GM12865 (cell line): ENCODE measurements at regions not wholly inside any gene's neighbourhood (a gene's known extent, or its start where the extent isn't known, plus 50 kb on each side); places are given as distances from the start of the nearest gene placed in this dataset.

ENCODE experiments used
- DNase-seq: peaks from one replicate; pipeline ENCODE4 v3.0.0; 2010; ENCODE audit warnings: low read depth
- H3K4me3 ChIP-seq: 2 replicates; pipeline ENCODE4 v1.5.1; 2011; ENCODE audit warnings: mild to moderate bottlenecking, low read depth, low read length, control low read depth
- TF ChIP-seq, protein P1 (sequence below): IDR thresholded peaks from 2 replicates; pipeline ENCODE4 v1.5.1; 2011; ENCODE audit warnings: low read length, control low read depth, low read depth, inconsistent platforms; ENCODE audit not compliant: insufficient read depth; ENCODE audit errors: missing control alignments

DNA sequence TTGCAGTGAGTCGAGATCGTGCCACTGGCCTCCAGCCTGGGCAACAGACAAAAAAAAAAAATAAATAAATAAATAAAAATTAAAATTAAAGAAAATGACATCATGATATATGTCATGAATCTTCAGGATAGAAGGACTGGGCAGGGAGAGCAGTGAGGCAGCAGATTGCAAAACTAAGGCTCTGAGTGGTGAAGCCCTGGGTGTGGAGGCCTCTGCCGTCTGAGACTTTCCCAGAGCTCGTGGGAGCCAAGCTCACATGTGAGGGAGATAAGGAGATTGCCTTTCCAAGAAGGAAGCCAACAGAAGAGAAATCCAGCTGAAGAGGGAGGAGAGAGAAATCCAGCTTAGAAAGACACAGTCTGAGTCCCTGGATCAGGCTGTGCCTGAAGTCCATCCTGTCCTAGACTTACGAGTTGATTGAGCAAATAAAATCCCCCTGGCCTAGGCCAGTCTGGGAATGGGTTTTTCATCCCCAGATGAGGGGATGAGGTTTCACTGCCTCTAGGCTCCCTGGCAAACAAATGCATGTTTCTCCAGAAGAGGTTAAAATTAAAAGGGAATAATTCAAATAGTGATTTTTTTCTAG, 142.0 kb upstream of the IGSF21 start:
- H3K4me3 ChIP-seq: no peak overlapping the region
- TF ChIP-seq, protein P1, sequence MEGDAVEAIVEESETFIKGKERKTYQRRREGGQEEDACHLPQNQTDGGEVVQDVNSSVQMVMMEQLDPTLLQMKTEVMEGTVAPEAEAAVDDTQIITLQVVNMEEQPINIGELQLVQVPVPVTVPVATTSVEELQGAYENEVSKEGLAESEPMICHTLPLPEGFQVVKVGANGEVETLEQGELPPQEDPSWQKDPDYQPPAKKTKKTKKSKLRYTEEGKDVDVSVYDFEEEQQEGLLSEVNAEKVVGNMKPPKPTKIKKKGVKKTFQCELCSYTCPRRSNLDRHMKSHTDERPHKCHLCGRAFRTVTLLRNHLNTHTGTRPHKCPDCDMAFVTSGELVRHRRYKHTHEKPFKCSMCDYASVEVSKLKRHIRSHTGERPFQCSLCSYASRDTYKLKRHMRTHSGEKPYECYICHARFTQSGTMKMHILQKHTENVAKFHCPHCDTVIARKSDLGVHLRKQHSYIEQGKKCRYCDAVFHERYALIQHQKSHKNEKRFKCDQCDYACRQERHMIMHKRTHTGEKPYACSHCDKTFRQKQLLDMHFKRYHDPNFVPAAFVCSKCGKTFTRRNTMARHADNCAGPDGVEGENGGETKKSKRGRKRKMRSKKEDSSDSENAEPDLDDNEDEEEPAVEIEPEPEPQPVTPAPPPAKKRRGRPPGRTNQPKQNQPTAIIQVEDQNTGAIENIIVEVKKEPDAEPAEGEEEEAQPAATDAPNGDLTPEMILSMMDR: no peak
- DNase-seq: no peak

DNA sequence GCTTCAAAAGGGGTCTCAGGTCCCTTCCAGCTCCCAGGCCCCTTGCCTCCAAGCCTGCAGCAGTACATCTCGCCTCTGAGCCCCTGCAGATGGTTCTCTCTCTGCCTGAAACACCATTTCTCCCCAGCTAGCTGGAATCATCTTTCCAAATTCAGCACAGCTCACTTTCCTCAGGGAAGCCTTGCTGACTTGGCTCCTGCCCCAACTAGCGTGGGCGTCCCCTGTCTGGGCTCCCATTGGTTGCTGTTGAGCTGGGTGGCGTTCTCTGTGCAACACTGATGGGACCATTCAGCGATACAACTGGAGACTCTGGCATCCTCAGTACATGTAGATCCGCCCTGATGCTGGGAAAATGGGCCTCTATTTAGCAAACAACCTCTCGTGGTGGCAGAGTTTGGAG, 141.3 kb upstream of the IGSF21 start:
- H3K4me3 ChIP-seq: no peak overlapping the region
- TF ChIP-seq, protein P1: no peak
- DNase-seq: no peak

DNA sequence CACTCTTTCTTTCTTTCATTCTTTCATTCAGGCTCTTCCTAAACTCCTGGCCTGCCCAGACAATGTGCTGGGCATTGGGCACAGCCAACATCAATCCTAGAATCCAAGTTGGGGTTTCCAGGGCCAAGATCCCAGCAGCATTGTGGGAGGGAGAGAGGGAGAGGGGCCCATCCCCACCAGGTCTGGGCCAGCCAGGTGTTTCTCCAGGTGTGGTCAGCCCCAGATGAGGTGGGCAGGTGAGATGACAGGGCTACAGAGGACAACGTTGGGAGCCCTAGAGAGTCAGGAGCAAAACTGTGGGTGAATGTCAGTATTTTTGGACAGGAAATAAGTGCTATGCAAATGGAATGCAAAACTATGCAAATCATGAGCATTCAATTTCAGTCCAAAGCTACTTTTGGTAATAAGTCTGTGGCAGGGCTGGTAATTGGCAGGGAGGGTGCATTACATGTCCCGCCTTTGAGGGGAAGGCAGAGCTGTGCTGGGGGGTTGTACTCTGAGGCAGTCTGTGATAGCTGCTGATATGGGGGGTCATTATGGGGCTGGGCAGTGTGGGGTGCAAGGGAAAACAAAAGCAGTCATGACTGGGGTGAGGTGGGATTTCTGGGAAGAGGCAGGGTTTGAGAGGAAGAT, 139.9 kb upstream of the IGSF21 start:
- H3K4me3 ChIP-seq: no peak overlapping the region
- DNase-seq: no peak
- TF ChIP-seq, protein P1: no peak

DNA sequence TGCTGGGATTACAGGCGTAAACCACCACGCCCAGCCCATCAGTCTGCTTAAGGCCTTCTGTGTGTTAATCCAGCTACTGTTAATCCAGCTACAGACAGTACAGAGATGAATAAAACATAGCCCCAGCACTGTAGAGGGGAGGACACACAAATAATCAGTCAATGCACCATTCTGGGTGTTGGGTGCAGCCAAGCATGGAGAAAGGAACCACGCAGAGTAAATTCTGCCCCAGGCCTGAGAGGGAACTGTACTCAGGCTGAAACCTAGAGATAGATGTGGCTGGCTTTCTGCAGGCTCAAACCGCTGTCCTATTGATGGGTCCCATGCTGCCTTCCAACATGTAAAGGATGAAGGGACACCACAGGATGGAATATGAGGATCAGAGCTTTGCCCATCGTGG, 136.8 kb upstream of the IGSF21 start:
- TF ChIP-seq, protein P1: no peak
- peak; percentile 63 for DNase-seq
- no peak overlapping the region for H3K4me3 ChIP-seq

DNA sequence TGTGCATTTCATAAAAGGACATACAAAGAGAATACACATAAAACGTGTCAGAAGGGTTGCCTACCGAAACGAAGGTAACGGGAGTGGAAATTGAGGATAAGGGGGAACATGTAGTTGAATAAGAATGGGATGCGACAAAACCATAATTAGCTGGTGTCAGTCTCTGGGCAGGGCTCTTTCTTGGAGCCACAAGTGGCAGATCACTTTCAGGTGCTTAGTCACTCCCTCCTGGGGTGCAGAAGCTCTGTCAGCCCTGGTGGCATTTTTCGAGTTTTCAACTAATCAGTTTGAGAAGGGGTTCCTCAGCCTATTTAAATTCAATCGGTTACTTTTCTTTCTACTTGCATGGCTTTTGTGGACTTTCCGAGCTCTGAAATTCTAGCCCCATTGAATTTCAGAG, 133.9 kb upstream of the IGSF21 start:
- H3K4me3 ChIP-seq: no peak overlapping the region
- DNase-seq: no peak
- TF ChIP-seq, protein P1: no peak

DNA sequence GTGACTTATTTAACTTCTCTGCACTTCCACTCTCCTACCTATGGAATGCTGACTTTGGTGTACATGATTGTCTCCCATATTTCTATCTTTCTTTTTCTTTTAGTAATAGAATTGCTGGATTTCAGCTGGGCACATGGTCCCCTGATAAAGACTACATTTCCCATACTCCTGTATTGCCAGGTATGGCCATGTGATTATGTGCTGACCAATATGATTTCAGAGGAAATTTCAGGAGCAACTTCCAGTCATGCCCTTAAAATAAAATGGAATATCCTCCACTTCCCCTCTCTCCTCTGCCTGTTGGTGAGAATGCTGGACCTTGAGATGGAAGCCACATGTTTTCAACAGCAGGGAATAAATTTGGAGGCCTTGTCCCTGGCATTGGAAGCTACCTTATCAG, 130.7 kb upstream of the IGSF21 start:
- DNase-seq: no peak
- H3K4me3 ChIP-seq: no peak overlapping the region
- TF ChIP-seq, protein P1: no peak

DNA sequence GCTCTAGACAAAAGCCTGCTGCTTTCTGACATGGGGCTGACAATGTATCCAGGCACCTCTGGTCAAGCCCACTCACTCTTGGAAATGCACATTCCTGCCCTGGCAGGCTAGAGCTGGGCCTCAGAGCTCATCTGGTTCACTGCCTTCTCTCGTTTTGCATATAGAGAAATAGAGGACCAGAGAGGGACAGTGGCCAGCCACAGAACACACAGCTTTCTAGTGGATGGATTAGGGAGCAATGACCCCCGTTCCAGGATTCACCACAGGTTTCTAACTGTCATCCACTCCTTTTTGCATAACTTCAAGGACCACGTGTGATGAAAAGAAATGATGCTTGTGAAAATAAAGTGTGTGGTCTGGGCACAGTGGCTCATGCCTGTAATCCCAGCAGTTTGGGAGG, 129.6 kb upstream of the IGSF21 start:
- TF ChIP-seq, protein P1: no peak
- no peak for DNase-seq
- no peak overlapping the region for H3K4me3 ChIP-seq
